Endodermal cell (in vitro differentiated cells): ENCODE measurements at regions not wholly inside any gene's neighbourhood (a gene's known extent, or its start where the extent isn't known, plus 50 kb on each side); places are given as distances from the start of the nearest gene placed in this dataset.

Experiments
- DNase-seq: peaks from one replicate; pipeline ENCODE4 v3.0.0-alpha.2; 2017
- H3K27ac ChIP-seq: 2 replicates; pipeline ENCODE4 v1.5.1; 2013; ENCODE audit warnings: mild to moderate bottlenecking, low read depth, low read length, moderate library complexity
- H3K27me3 ChIP-seq: 2 replicates; pipeline ENCODE4 v1.6.1; 2013; ENCODE audit warnings: mild to moderate bottlenecking, low read length, moderate library complexity; ENCODE audit not compliant: insufficient read depth, control insufficient read depth, poor library complexity, severe bottlenecking
- H3K36me3 ChIP-seq: 2 replicates; pipeline ENCODE4 v1.7.0; 2013; ENCODE audit warnings: mild to moderate bottlenecking, low read length, moderate library complexity; ENCODE audit not compliant: control insufficient read depth, insufficient read depth
- H3K4me1 ChIP-seq: one replicate; pipeline ENCODE4 v1.7.0; 2013; ENCODE audit warnings: low read length; ENCODE audit not compliant: control insufficient read depth, insufficient read depth
- H3K4me3 ChIP-seq: 2 replicates; pipeline ENCODE4 v1.5.1; 2013; ENCODE audit warnings: mild to moderate bottlenecking, low read length, moderate library complexity
- H3K9ac ChIP-seq: 2 replicates; pipeline ENCODE4 v1.6.1; 2013; ENCODE audit warnings: mild to moderate bottlenecking, low read length, moderate library complexity; ENCODE audit not compliant: poor library complexity, severe bottlenecking; ENCODE audit errors: extremely low read depth
- H3K9me3 ChIP-seq: 2 replicates; pipeline ENCODE4 v1.6.1; 2013; ENCODE audit warnings: mild to moderate bottlenecking, low read length, moderate library complexity; ENCODE audit not compliant: control insufficient read depth
- H3K27ac Mint-ChIP-seq: 2 replicates; pipeline ENCODE4 v1.8.0; 2020; ENCODE audit warnings: mixed read lengths
- H3K27me3 Mint-ChIP-seq: 2 replicates; pipeline ENCODE4 v1.8.0; 2021; ENCODE audit warnings: mild to moderate bottlenecking, mixed read lengths; ENCODE audit not compliant: insufficient read depth
- H3K36me3 Mint-ChIP-seq: 2 replicates; pipeline ENCODE4 v1.8.0; 2020; ENCODE audit warnings: low read depth, mixed read lengths
- H3K4me1 Mint-ChIP-seq: 2 replicates; pipeline ENCODE4 v1.8.0; 2020; ENCODE audit warnings: mixed read lengths
- H3K4me3 Mint-ChIP-seq: 2 replicates; pipeline ENCODE4 v1.8.0; 2020; ENCODE audit warnings: mild to moderate bottlenecking, moderate library complexity, mixed read lengths
- H3K9me3 Mint-ChIP-seq: 2 replicates; pipeline ENCODE4 v1.8.0; 2020; ENCODE audit warnings: mild to moderate bottlenecking, mixed read lengths
- WGBS, 2 experiments: methylation state at CpG; one replicate each; pipeline versions ENCODE4 v1.1.5 to v1.1.7; 2013; ENCODE audit warnings: missing lambda C conversion rate in 2 of 2, mixed read lengths in 1 of 2; ENCODE audit not compliant: insufficient coverage in 1 of 2, insufficient read length in 1 of 2; 5-methylcytosine and 5-hydroxymethylcytosine counted together
- TF ChIP-seq, protein P1 (sequence below): fragments of 200-600 bp; sonication (generic); conservative IDR thresholded peaks from 2 replicates; pipeline ENCODE4 v1.5.0; 2021; ENCODE audit warnings: antibody characterized with exemption, mild to moderate bottlenecking

DNA sequence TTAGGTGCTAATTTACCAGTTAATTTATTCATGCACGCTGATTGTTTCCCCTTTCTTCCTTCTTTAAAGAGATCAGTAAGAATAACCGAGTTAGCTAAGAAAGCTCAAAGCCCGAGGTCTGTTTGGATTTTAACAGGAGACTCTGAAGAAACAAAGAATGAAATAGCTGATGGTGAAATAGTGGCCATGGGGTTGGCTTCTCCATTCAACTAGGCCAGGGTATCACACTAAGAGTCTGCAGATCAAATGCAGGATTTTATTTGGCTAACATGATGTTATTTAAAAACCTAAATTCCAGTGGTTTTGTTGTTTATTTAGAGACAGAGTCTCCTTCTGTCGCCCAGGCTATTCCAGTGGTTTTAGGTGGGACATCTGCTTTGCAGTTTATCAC, 65.2 kb upstream of the SYPL1 start:
- WGBS, 2 experiments: 82 to 93% methylated on average over 2 to 4 of the region's 4 CpGs
- peak overlapping the region; percentile 27 for H3K27ac Mint-ChIP-seq
- no peaks in the 10 kb centered on the region for H3K36me3 Mint-ChIP-seq
- Histone ChIP-seq H3K9ac (no peak overlapping the region), H3K4me1 (no peaks in the 10 kb centered on the region), H3K27me3 (no peaks in the 10 kb centered on the region), H3K36me3 (no peaks in the 10 kb centered on the region), H3K27ac (no peak overlapping the region), H3K4me3 (no peak overlapping the region), H3K9me3 (no peaks in the 10 kb centered on the region)
- no peaks in the 10 kb centered on the region for H3K27me3 Mint-ChIP-seq
- H3K4me1 Mint-ChIP-seq: peaks cover 8% of the 10 kb centered on the region
- no peak for DNase-seq
- TF ChIP-seq, protein P1, sequence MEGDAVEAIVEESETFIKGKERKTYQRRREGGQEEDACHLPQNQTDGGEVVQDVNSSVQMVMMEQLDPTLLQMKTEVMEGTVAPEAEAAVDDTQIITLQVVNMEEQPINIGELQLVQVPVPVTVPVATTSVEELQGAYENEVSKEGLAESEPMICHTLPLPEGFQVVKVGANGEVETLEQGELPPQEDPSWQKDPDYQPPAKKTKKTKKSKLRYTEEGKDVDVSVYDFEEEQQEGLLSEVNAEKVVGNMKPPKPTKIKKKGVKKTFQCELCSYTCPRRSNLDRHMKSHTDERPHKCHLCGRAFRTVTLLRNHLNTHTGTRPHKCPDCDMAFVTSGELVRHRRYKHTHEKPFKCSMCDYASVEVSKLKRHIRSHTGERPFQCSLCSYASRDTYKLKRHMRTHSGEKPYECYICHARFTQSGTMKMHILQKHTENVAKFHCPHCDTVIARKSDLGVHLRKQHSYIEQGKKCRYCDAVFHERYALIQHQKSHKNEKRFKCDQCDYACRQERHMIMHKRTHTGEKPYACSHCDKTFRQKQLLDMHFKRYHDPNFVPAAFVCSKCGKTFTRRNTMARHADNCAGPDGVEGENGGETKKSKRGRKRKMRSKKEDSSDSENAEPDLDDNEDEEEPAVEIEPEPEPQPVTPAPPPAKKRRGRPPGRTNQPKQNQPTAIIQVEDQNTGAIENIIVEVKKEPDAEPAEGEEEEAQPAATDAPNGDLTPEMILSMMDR: no peak
- no peak overlapping the region for H3K4me3 Mint-ChIP-seq
- no peaks in the 10 kb centered on the region for H3K9me3 Mint-ChIP-seq

DNA sequence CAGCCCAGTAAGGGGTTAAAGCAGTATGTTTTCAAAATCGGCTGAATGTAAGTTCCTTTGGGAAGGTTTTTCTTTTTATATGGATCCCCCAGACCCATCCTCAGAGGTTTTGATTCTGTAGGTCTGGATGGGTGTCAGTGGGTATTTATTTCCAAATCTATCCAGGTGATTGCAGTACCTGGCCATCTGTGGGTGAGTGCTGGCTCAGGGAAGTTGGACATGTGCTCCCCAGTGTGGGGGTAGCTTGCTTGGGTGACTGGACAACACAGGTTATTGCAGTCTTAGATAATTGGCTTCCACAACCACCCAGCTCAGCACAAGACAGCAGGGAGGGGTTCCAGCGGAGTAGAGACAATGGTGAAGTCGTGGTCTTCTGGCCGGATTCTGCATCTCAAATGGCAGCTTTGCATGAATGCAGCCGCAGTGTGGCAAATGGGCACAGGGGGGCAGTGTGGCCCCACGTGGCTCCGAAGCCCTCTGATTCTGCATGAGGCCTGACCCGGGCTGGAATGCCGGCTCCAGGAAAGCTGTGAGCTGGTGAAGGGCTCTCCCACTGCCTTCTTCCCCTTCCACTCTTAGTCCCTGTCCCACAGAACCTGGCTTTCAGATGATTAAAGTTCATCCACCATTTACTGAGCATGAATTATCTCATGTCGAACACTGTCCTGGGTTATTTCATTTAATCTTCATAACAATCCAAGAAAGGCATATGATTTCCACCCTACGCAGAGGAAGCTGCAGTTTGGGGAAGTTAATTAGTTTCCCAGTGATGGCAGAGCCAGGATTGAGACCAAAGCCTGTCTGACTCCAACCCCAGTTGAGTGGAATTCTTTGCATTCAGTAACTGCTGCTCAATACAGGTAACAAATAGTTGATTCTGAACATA, 64.5 kb upstream of the SYPL1 start:
- H3K27ac Mint-ChIP-seq: peak overlapping the region; percentile 27
- no peaks in the 10 kb centered on the region for H3K27me3 ChIP-seq
- no peaks in the 10 kb centered on the region for H3K4me1 ChIP-seq
- H3K4me3 Mint-ChIP-seq: no peak overlapping the region
- no peaks in the 10 kb centered on the region for H3K36me3 Mint-ChIP-seq
- 18 to 25% methylated on average over 8 to 11 of the region's 11 CpGs for WGBS, 2 experiments
- peak; percentile 97 for DNase-seq
- H3K36me3 ChIP-seq: no peaks in the 10 kb centered on the region
- no peaks in the 10 kb centered on the region for H3K27me3 Mint-ChIP-seq
- H3K9ac ChIP-seq: no peak overlapping the region
- H3K9me3 ChIP-seq: no peaks in the 10 kb centered on the region
- no peaks in the 10 kb centered on the region for H3K9me3 Mint-ChIP-seq
- TF ChIP-seq, protein P1: peak; percentile 98
- H3K4me3 ChIP-seq: no peak overlapping the region
- peaks cover 8% of the 10 kb centered on the region for H3K4me1 Mint-ChIP-seq
- no peak overlapping the region for H3K27ac ChIP-seq

DNA sequence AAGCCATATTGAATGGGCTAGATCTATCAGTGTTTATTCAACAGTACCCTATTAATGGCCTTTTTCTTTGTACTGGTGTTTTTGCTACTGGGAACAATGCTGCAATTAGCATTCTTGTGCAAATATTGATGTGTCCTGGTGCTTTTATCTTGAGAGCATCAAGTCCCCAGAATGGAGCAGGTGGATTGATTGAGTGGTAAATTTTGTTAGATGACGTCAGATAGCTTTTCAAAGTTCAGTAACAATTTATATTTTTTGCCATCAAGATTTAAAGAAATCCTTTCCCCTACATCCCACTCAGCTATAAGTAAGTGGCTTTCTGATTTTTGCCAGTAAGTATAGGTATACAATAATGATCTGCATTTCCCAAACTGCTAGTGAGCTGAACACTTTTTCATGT, 63.4 kb upstream of the SYPL1 start:
- TF ChIP-seq, protein P1: no peak
- no peaks in the 10 kb centered on the region for H3K27me3 ChIP-seq
- no peak for DNase-seq
- H3K27ac ChIP-seq: no peak overlapping the region
- H3K27me3 Mint-ChIP-seq: no peaks in the 10 kb centered on the region
- no peaks in the 10 kb centered on the region for H3K36me3 ChIP-seq
- 83% methylated on average over 1 of the region's 1 CpG; no CpG with 5 or more reads in 1 of the 2 experiments for WGBS, 2 experiments
- no peaks in the 10 kb centered on the region for H3K9me3 Mint-ChIP-seq
- no peaks in the 10 kb centered on the region for H3K4me1 ChIP-seq
- H3K36me3 Mint-ChIP-seq: no peaks in the 10 kb centered on the region
- peaks cover 8% of the 10 kb centered on the region for H3K4me1 Mint-ChIP-seq
- H3K9me3 ChIP-seq: no peaks in the 10 kb centered on the region
- H3K27ac Mint-ChIP-seq: no peak overlapping the region
- H3K4me3 ChIP-seq: no peak overlapping the region
- H3K9ac ChIP-seq: no peak overlapping the region
- no peak overlapping the region for H3K4me3 Mint-ChIP-seq
